Endodermal cell (in vitro differentiated cells): ENCODE measurements at regions not wholly inside any gene's neighbourhood (a gene's known extent, or its start where the extent isn't known, plus 50 kb on each side); places are given as distances from the start of the nearest gene placed in this dataset.

Experiments used
- DNase-seq: peaks from one replicate; pipeline ENCODE4 v3.0.0-alpha.2; 2017
- H3K27ac ChIP-seq: 2 replicates; pipeline ENCODE4 v1.5.1; 2013; ENCODE audit warnings: mild to moderate bottlenecking, low read depth, low read length, moderate library complexity
- H3K27me3 ChIP-seq: 2 replicates; pipeline ENCODE4 v1.6.1; 2013; ENCODE audit warnings: mild to moderate bottlenecking, low read length, moderate library complexity; ENCODE audit not compliant: insufficient read depth, control insufficient read depth, poor library complexity, severe bottlenecking
- H3K36me3 ChIP-seq: 2 replicates; pipeline ENCODE4 v1.7.0; 2013; ENCODE audit warnings: mild to moderate bottlenecking, low read length, moderate library complexity; ENCODE audit not compliant: control insufficient read depth, insufficient read depth
- H3K4me1 ChIP-seq: one replicate; pipeline ENCODE4 v1.7.0; 2013; ENCODE audit warnings: low read length; ENCODE audit not compliant: control insufficient read depth, insufficient read depth
- H3K4me3 ChIP-seq: 2 replicates; pipeline ENCODE4 v1.5.1; 2013; ENCODE audit warnings: mild to moderate bottlenecking, low read length, moderate library complexity
- H3K9ac ChIP-seq: 2 replicates; pipeline ENCODE4 v1.6.1; 2013; ENCODE audit warnings: mild to moderate bottlenecking, low read length, moderate library complexity; ENCODE audit not compliant: poor library complexity, severe bottlenecking; ENCODE audit errors: extremely low read depth
- H3K9me3 ChIP-seq: 2 replicates; pipeline ENCODE4 v1.6.1; 2013; ENCODE audit warnings: mild to moderate bottlenecking, low read length, moderate library complexity; ENCODE audit not compliant: control insufficient read depth
- H3K27ac Mint-ChIP-seq: 2 replicates; pipeline ENCODE4 v1.8.0; 2020; ENCODE audit warnings: mixed read lengths
- H3K27me3 Mint-ChIP-seq: 2 replicates; pipeline ENCODE4 v1.8.0; 2021; ENCODE audit warnings: mild to moderate bottlenecking, mixed read lengths; ENCODE audit not compliant: insufficient read depth
- H3K36me3 Mint-ChIP-seq: 2 replicates; pipeline ENCODE4 v1.8.0; 2020; ENCODE audit warnings: low read depth, mixed read lengths
- H3K4me1 Mint-ChIP-seq: 2 replicates; pipeline ENCODE4 v1.8.0; 2020; ENCODE audit warnings: mixed read lengths
- H3K4me3 Mint-ChIP-seq: 2 replicates; pipeline ENCODE4 v1.8.0; 2020; ENCODE audit warnings: mild to moderate bottlenecking, moderate library complexity, mixed read lengths
- H3K9me3 Mint-ChIP-seq: 2 replicates; pipeline ENCODE4 v1.8.0; 2020; ENCODE audit warnings: mild to moderate bottlenecking, mixed read lengths
- CTCF ChIP-seq: fragments of 200-600 bp; sonication (generic); conservative IDR thresholded peaks from 2 replicates; pipeline ENCODE4 v1.5.0; 2021; ENCODE audit warnings: antibody characterized with exemption, mild to moderate bottlenecking
- WGBS, 2 experiments: methylation state at CpG; one replicate each; pipeline versions ENCODE4 v1.1.5 to v1.1.7; 2013; ENCODE audit warnings: missing lambda C conversion rate in 2 of 2, mixed read lengths in 1 of 2; ENCODE audit not compliant: insufficient coverage in 1 of 2, insufficient read length in 1 of 2; 5-methylcytosine and 5-hydroxymethylcytosine counted together

GRCh38 chr11:122201106-122201505, 85.1 kb upstream of the BLID start:
- Mint-ChIP-seq H3K4me3 (no peak overlapping the region), H3K9me3 (no peaks in the 10 kb centered on the region), H3K27ac (no peak overlapping the region), H3K4me1 (peaks cover 4% of the 10 kb centered on the region), H3K27me3 (peaks cover 25% of the 10 kb centered on the region), H3K36me3 (no peaks in the 10 kb centered on the region)
- Histone ChIP-seq H3K36me3 (no peaks in the 10 kb centered on the region), H3K4me1 (no peaks in the 10 kb centered on the region), H3K27ac (no peak overlapping the region), H3K9me3 (no peaks in the 10 kb centered on the region), H3K27me3 (peaks cover 25% of the 10 kb centered on the region), H3K4me3 (no peak overlapping the region), H3K9ac (no peak overlapping the region)
- no peak for TF ChIP-seq CTCF
- DNase-seq: no peak
- 81% methylated on average over 4 of the region's 4 CpGs; no CpG with 5 or more reads in 1 of the 2 experiments for WGBS, 2 experiments

- no peak overlapping the region for H3K27ac ChIP-seq
- H3K4me1 Mint-ChIP-seq: peaks cover 4% of the 10 kb centered on the region
- no peaks in the 10 kb centered on the region for H3K9me3 ChIP-seq
- no peaks in the 10 kb centered on the region for H3K9me3 Mint-ChIP-seq
- H3K4me3 Mint-ChIP-seq: no peak overlapping the region
- peaks cover 21% of the 10 kb centered on the region for H3K27me3 Mint-ChIP-seq
- TF ChIP-seq CTCF: no peak
- no peaks in the 10 kb centered on the region for H3K36me3 ChIP-seq
- H3K27ac Mint-ChIP-seq: no peak overlapping the region
- peaks cover 23% of the 10 kb centered on the region for H3K27me3 ChIP-seq
- no peak overlapping the region for H3K4me3 ChIP-seq
- WGBS, 2 experiments: 93% methylated on average over 3 of the region's 3 CpGs; no CpG with 5 or more reads in 1 of the 2 experiments
- no peak for DNase-seq
- no peaks in the 10 kb centered on the region for H3K36me3 Mint-ChIP-seq
- H3K4me1 ChIP-seq: no peaks in the 10 kb centered on the region
- H3K9ac ChIP-seq: no peak overlapping the region
These were observed 83.6 kb upstream of the BLID start for GRCh38 chr11:122199661-122200060.

- no peak for DNase-seq
- Histone ChIP-seq H3K4me1 (no peaks in the 10 kb centered on the region), H3K9ac (no peak overlapping the region), H3K9me3 (no peaks in the 10 kb centered on the region), H3K4me3 (no peak overlapping the region), H3K27ac (no peak overlapping the region), H3K27me3 (peaks cover 12% of the 10 kb centered on the region), H3K36me3 (no peaks in the 10 kb centered on the region)
- Mint-ChIP-seq H3K4me3 (no peak overlapping the region), H3K27ac (no peak overlapping the region), H3K4me1 (peaks cover 4% of the 10 kb centered on the region), H3K36me3 (no peaks in the 10 kb centered on the region), H3K27me3 (peaks cover 18% of the 10 kb centered on the region), H3K9me3 (no peaks in the 10 kb centered on the region)
- TF ChIP-seq CTCF: no peak
- 85 to 100% methylated on average over 2 to 3 of the region's 7 CpGs for WGBS, 2 experiments
These were observed 82.4 kb upstream of the BLID start for GRCh38 chr11:122198291-122198983.
